Naive B cell (primary cell): ENCODE measurements at regions not wholly inside any gene's neighbourhood (a gene's known extent, or its start where the extent isn't known, plus 50 kb on each side); places are given as distances from the start of the nearest gene placed in this dataset.

ENCODE experiments used
- ATAC-seq, 2 donors: fragments of 150-1000 bp; cut with Tn5 transposase; 2 replicates each; pipeline ENCODE4 v1.10.0; 2021; ENCODE audit warnings: low read depth in 2 of 2, mild to moderate bottlenecking in 2 of 2, moderate library complexity in 2 of 2
- DNase-seq: peaks from one replicate; pipeline ENCODE4 v3.0.0; 2022
- H3K27ac Mint-ChIP-seq, 6 donors: one replicate each; pipeline ENCODE4 v1.8.0; 2020 to 2022; ENCODE audit warnings: mild to moderate bottlenecking in 6 of 6, mixed read lengths in 6 of 6, moderate library complexity in 5 of 6, inconsistent platforms in 2 of 6
- H3K27me3 Mint-ChIP-seq, 3 donors: one replicate each; pipeline ENCODE4 v1.8.0; 2021 to 2022; ENCODE audit warnings: mixed read lengths in 3 of 3, mild to moderate bottlenecking in 1 of 3
- H3K36me3 Mint-ChIP-seq, 2 donors: one replicate each; pipeline ENCODE4 v1.8.0; 2020 to 2022; ENCODE audit warnings: mixed read lengths in 2 of 2, inconsistent platforms in 1 of 2, mild to moderate bottlenecking in 1 of 2
- H3K4me1 Mint-ChIP-seq, 3 donors: one replicate each; pipeline ENCODE4 v1.8.0; 2020 to 2022; ENCODE audit warnings: mixed read lengths in 3 of 3, inconsistent platforms in 1 of 3, mild to moderate bottlenecking in 1 of 3, moderate library complexity in 1 of 3
- H3K4me3 Mint-ChIP-seq, 8 donors: one replicate each; pipeline ENCODE4 v1.8.0; 2020 to 2022; ENCODE audit warnings: mild to moderate bottlenecking in 8 of 8, mixed read lengths in 8 of 8, moderate library complexity in 8 of 8, inconsistent platforms in 2 of 8
- H3K9me3 Mint-ChIP-seq, 7 donors: one replicate each; pipeline ENCODE4 v1.8.0; 2020 to 2022; ENCODE audit warnings: mixed read lengths in 7 of 7, mild to moderate bottlenecking in 5 of 7, inconsistent platforms in 2 of 7, moderate library complexity in 1 of 7

DNA sequence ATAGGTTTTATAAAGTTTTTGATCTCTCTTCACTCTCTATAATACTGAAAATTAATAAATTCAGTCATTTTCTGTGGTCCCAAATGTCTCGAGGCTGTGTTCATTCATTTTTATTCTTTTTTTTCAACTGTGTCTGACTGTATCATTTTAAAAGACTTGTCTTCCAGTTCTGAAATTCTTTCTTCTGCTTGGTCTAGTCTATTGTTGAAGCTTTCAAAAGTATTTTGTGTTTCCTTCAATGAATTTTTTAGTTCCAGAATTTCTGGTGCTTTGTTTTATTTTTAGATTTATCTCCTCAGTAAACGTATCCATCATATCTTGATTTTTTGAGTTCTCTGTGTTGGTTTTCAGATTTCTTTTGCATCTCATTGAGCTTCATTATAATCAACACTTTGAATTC lies 161.0 kb upstream of the CHRM3 start:
- H3K27ac Mint-ChIP-seq, result no peak overlapping the region
- DNase-seq (no peak), ATAC-seq (no peak)
- no peaks in the 10 kb centered on the region for H3K27me3 Mint-ChIP-seq
- peaks cover 5 to 47% (median 25%) of the 10 kb centered on the region in 7 donors for H3K9me3 Mint-ChIP-seq
- peaks cover 0 to 7% of the 10 kb centered on the region in 2 donors for H3K36me3 Mint-ChIP-seq
- H3K4me1 Mint-ChIP-seq, result no peaks in the 10 kb centered on the region
- no peak overlapping the region for H3K4me3 Mint-ChIP-seq

DNA sequence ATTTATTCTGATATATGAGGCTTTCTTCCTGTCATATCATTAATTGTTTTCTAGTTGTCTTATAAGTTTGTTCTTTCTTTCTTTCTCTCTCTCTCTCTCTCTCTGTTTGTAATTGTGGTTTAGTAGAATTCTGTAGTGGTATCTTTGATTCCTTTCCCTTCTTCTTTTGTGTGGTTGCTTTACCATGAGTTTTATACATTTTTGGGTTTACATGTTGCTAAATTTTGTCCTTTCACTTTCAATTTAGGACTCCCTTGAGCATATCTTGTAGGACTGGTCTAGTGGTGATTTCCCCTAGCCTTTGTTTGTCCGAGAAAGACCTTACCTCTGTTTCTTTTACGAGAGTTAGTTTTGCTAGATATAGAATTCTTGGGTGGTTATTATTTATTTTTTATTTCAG lies 162.3 kb upstream of the CHRM3 start:
- Mint-ChIP-seq H3K27ac (no peak overlapping the region), H3K27me3 (no peaks in the 10 kb centered on the region), H3K9me3 (peaks cover 7 to 50% (median 22%) of the 10 kb centered on the region in 7 donors), H3K36me3 (peaks cover 0 to 7% of the 10 kb centered on the region in 2 donors), H3K4me1 (no peaks in the 10 kb centered on the region), H3K4me3 (no peak overlapping the region)
- DNase-seq (no peak), ATAC-seq (no peak)

DNA sequence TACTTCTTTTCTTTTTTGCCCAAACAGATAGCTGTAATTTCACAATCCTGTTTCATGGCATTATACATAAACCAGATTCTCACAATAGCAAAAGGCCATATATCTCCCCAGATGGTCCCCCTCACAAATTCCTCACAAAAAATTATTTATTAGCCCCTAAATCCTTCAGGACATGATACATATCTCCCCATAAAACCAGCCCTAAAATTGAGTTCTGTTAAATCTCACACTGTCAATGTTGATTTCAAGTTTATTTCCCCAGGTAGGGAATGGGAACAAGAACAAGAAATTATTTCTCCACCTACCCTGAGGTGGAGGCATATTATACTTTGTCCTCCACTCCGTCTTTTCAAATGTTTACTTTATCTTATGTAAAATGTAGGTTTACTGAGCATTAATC lies 163.4 kb upstream of the CHRM3 start:
- peaks cover 0 to 7% of the 10 kb centered on the region in 2 donors for H3K36me3 Mint-ChIP-seq
- ATAC-seq (no peak), DNase-seq (no peak)
- no peaks in the 10 kb centered on the region for H3K4me1 Mint-ChIP-seq
- no peaks in the 10 kb centered on the region for H3K27me3 Mint-ChIP-seq
- H3K27ac Mint-ChIP-seq, result no peak overlapping the region
- no peak overlapping the region for H3K4me3 Mint-ChIP-seq
- peaks cover 7 to 50% (median 22%) of the 10 kb centered on the region in 7 donors for H3K9me3 Mint-ChIP-seq

DNA sequence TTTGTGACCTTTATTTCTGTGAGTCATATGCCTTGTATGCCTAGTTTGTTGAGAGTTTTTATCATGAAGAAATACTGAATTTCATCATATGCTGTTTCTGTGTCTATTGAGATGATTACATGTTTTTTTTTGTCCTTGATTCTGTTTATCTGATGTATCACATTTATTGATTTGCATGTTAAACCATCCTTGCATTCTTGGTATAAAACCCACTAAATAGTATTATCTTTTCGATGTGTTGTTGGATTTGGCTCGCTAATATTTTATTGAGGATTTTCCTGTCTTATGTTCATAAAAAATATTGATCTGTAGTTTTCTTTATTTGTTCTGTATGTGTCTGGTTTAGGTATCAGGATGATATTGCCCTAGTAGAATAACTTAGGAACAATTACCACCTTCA lies 164.7 kb upstream of the CHRM3 start:
- Mint-ChIP-seq H3K4me3 (no peak overlapping the region), H3K27me3 (no peaks in the 10 kb centered on the region), H3K9me3 (peaks cover 8 to 46% (median 21%) of the 10 kb centered on the region in 7 donors), H3K27ac (no peak overlapping the region), H3K36me3 (peaks cover 0 to 7% of the 10 kb centered on the region in 2 donors), H3K4me1 (no peaks in the 10 kb centered on the region)
- ATAC-seq, result no peak
- no peak for DNase-seq

DNA sequence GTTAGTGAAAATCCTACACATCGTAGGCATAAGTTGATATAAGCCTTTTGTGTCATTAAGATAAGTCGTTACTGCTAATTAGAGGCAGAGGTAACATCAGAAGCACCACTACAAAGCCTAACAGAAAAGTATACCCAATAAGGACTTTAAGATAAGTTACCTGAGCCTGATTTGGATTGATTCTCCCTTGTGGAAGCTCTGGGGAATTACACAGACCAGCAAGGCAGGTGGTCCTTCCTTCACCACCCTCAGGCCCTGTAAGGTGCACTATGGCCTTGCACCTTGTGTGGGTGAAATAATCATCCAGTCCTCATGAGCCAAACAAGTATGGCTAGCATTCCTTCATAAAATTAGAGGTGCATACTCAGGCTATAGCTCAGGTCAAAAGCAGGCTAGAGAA lies 166.7 kb upstream of the CHRM3 start:
- H3K27me3 Mint-ChIP-seq, result no peaks in the 10 kb centered on the region
- no peak overlapping the region for H3K27ac Mint-ChIP-seq
- H3K4me3 Mint-ChIP-seq, result no peak overlapping the region
- H3K4me1 Mint-ChIP-seq, result no peaks in the 10 kb centered on the region
- no peaks in the 10 kb centered on the region for H3K36me3 Mint-ChIP-seq
- no peak for DNase-seq
- H3K9me3 Mint-ChIP-seq, result peaks cover 7 to 35% (median 16%) of the 10 kb centered on the region in 7 donors
- ATAC-seq, result no peak

DNA sequence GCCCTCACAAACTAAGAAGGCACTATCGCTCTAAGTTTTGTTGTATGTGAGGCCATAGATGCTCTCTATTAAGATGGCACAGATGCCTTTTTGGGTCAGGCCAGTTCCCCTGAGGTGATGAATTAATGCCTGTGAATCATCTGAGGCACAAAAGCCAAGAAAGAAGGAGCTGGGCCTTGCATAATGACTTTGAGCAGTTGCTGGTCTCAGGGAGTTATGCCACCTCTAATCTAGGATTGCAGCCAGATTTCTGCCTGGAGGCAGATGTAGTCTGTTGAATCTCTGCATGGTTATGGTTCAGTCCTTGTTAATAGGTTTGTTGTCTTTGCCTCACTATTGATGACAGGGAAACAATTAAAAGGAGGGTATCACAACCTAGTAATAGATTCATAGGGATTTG lies 168.1 kb upstream of the CHRM3 start:
- H3K4me3 Mint-ChIP-seq, result no peak overlapping the region
- H3K27ac Mint-ChIP-seq, result no peak overlapping the region
- H3K36me3 Mint-ChIP-seq, result no peaks in the 10 kb centered on the region
- peaks cover 7 to 31% (median 11%) of the 10 kb centered on the region in 7 donors for H3K9me3 Mint-ChIP-seq
- no peak for DNase-seq
- H3K27me3 Mint-ChIP-seq, result no peaks in the 10 kb centered on the region
- no peak for ATAC-seq
- no peaks in the 10 kb centered on the region for H3K4me1 Mint-ChIP-seq

DNA sequence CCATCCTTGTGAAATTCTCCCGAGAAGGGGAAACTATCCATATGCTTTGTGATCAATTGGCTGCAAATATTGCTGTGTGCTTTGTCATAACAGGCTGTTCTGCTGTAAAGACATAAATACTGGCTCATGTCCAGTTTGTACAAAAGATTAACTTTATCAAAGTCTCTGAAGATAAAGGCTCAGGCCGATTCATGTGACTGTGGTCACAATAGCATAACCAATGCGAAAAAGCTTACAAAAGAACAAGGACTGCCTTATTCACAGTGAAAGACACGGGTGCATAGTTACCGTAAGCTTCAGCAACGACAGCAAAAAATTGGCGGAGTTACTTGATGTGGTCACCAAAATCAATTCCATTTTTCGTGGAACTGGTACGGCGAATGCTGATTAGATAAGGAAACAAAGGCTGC lies 173.6 kb upstream of the CHRM3 start:
- H3K4me3 Mint-ChIP-seq, result no peak overlapping the region
- H3K36me3 Mint-ChIP-seq, result no peaks in the 10 kb centered on the region
- H3K27ac Mint-ChIP-seq, result no peak overlapping the region
- H3K27me3 Mint-ChIP-seq, result no peaks in the 10 kb centered on the region
- no peak for DNase-seq
- no peaks in the 10 kb centered on the region for H3K4me1 Mint-ChIP-seq
- peaks cover 0 to 8% (median 2%) of the 10 kb centered on the region in 7 donors for H3K9me3 Mint-ChIP-seq
- no peak for ATAC-seq

DNA sequence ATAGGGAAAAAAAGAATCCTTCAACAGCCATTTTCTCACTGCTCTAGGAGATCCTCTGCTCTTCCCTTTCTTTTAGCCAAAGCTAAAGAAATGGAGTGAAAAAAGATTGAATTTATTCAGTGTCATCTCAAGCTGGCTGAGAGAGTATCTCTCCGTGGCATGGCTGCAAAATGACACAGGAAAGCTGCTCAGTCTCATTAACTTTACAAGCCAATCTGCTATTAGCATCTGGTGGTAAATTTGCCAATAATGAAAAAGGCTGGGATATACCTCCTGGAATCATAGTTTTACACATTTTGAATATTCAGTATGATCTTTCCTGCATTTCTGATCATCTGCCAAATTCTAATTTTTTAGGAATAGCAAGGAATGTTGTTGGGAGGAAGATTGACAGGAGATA lies 176.8 kb upstream of the CHRM3 start:
- Mint-ChIP-seq H3K4me3 (no peak overlapping the region), H3K36me3 (no peaks in the 10 kb centered on the region), H3K27ac (no peak overlapping the region), H3K4me1 (no peaks in the 10 kb centered on the region), H3K9me3 (peaks cover 0 to 6% (median 0%) of the 10 kb centered on the region in 7 donors), H3K27me3 (no peaks in the 10 kb centered on the region)
- no peak for ATAC-seq
- no peak for DNase-seq

DNA sequence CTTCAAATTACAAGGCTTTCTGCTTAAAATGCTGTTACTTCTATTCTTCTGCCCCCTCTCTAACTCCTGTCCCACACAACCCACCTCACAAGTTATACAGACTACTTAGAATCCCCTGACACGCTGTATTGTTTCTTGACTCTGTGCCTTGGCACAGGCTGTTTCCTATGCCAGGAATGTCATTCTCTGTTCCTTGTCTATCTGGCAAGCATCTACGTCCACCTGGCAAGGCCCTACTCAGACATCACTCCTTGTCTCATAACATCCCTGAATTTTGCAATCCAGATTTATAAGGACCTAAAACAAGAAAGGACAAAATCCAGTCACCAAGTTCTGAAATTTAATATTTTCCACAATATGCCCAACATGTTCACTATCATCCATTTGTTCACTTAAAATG lies 182.0 kb upstream of the CHRM3 start:
- Mint-ChIP-seq H3K4me3 (no peak overlapping the region), H3K27ac (no peak overlapping the region), H3K9me3 (peaks cover 0 to 11% (median 5%) of the 10 kb centered on the region in 7 donors), H3K4me1 (no peaks in the 10 kb centered on the region), H3K36me3 (no peaks in the 10 kb centered on the region), H3K27me3 (no peaks in the 10 kb centered on the region)
- no peak for DNase-seq
- ATAC-seq, result no peak

DNA sequence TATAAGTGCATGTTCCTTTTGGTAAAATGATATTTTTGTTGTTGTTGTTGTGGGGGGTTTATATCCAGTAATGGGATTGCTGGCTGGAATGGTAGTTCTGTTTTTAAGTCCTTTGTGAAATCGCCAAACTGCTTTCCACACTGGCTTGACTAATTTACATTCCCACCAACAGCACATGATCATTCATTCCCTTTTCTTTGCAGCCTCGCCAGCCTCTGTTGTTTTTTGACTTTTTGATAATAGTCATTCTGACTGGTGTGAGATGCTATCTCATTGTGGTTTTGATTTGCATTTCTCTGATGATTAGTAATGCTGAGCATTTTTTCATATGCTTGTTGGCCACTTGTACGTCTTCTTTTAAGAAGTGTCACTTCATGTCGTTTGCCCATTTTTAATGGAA lies 188.5 kb upstream of the CHRM3 start:
- no peak for DNase-seq
- Mint-ChIP-seq H3K4me1 (no peaks in the 10 kb centered on the region), H3K27me3 (no peaks in the 10 kb centered on the region), H3K27ac (no peak overlapping the region), H3K4me3 (no peak overlapping the region), H3K9me3 (peaks cover 0 to 12% (median 4%) of the 10 kb centered on the region in 7 donors), H3K36me3 (no peaks in the 10 kb centered on the region)
- no peak for ATAC-seq

DNA sequence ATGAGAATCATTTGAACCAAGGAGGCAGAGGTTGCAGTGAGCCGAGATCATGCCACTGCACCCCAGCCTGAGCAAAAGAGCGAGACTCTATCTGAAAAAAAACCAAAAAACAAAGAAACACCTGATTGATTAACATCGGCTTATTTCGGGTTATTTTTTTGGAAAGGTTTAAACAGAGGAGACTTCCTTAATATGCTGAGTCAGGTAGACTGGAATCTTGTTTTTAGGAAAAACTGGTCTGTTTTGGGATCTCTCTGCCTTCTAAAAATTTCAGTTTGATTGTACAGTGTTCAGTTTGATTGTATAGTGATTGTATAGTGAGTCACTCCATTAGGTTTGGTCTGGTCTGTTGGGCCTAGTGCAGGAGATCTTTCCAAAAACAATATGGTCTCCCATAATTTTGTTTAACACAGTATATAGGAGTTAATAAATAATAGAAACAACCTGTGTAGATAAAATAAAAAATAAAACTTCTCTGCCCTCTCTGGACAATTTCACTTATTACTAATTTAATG lies 196.3 kb upstream of the CHRM3 start:
- no peak overlapping the region for H3K27ac Mint-ChIP-seq
- H3K4me3 Mint-ChIP-seq, result no peak overlapping the region

DNA sequence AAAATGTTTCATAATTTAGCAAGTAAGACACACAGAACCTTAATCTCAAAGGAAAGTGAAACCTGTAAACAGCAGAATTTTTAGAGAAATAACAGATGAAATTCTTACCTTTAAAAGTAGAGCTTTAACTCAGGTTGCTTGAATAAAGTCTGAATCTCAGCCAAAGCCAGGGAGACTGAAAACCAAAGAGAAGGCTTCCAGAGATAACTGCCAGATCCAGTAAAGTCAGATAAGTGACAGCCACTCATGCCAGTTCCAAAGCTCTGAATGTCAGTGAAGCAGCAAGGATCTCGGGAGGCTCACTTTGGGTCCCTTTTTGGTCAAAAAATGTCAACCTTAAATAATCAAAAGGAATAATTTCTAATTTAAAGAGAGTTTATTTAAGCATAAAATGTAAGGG lies 199.9 kb upstream of the CHRM3 start:
- ATAC-seq, result no peak
- Mint-ChIP-seq H3K27ac (no peak overlapping the region), H3K36me3 (no peaks in the 10 kb centered on the region)

More for the DNA sequence above, 196.3 kb upstream of the CHRM3 start:
- H3K9me3 Mint-ChIP-seq, result peaks cover 0 to 8% (median 2%) of the 10 kb centered on the region in 7 donors
- H3K4me1 Mint-ChIP-seq, result no peaks in the 10 kb centered on the region
- no peaks in the 10 kb centered on the region for H3K36me3 Mint-ChIP-seq
- ATAC-seq (no peak), DNase-seq (no peak)
- no peaks in the 10 kb centered on the region for H3K27me3 Mint-ChIP-seq

DNA sequence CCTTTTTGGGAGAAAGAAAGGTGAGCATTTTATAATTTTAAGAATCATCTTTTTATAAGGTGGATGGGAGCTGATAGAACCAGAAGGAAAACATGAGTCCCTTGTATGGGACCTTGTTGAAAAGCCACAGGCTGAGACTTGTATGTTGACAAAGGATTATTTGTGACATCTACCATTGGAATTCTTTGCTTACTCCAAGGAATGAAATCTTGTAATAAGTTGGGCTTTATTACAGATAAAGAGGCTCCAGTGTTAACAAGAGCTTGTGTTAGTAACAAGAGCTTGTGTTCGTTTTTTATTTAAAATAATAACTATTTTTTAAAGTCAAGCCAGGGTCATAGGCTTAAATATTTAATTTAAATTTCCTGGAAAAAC lies 201.1 kb upstream of the CHRM3 start:
- no peak for ATAC-seq
- Mint-ChIP-seq H3K4me3 (no peak overlapping the region), H3K27me3 (no peaks in the 10 kb centered on the region), H3K9me3 (peaks cover 2 to 11% (median 5%) of the 10 kb centered on the region in 7 donors), H3K36me3 (no peaks in the 10 kb centered on the region), H3K27ac (no peak overlapping the region), H3K4me1 (no peaks in the 10 kb centered on the region)
- no peak for DNase-seq

More for the DNA sequence above, 199.9 kb upstream of the CHRM3 start:
- no peak for DNase-seq
- no peaks in the 10 kb centered on the region for H3K4me1 Mint-ChIP-seq
- H3K9me3 Mint-ChIP-seq, result peaks cover 0 to 11% (median 2%) of the 10 kb centered on the region in 7 donors
- H3K4me3 Mint-ChIP-seq, result no peak overlapping the region
- no peaks in the 10 kb centered on the region for H3K27me3 Mint-ChIP-seq

DNA sequence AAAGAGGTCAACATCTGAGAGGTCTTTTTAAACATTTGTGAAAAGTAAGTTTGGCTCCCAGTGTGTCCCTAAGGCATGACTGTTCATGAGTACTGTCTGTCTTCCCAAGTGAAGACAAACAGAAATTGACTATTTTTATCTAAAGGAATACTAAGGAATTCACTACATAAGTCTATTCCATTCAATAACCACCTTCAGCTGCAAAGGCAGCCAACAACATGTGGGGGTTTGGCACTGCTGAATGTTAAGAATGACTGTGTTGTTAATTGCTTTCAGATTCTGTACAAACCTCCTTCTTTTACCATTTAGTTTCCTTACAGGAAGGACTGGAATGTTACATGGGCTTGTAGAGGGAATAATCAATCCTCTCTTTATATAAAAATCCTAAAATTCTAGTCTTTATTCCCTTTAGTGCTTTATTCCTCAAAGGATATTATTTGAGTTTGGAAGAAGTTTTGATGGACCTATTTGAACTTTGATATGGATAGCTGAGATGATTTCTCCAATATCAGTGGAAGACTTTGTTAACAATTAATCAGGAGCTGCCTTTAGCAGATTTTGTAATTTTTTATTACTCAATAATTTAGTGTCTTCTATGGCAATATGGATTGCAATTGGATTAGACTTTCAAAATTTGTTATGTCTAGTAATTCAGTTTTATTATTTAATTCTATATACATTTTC lies 201.7 kb upstream of the CHRM3 start:
- H3K9me3 Mint-ChIP-seq, result peaks cover 2 to 11% (median 5%) of the 10 kb centered on the region in 7 donors
- no peaks in the 10 kb centered on the region for H3K27me3 Mint-ChIP-seq
- DNase-seq (no peak), ATAC-seq (no peak)
- H3K4me3 Mint-ChIP-seq, result no peak overlapping the region
- no peaks in the 10 kb centered on the region for H3K36me3 Mint-ChIP-seq
- H3K27ac Mint-ChIP-seq, result no peak overlapping the region
- no peaks in the 10 kb centered on the region for H3K4me1 Mint-ChIP-seq
